ENCODE measurements at regions not wholly inside any gene's neighbourhood (a gene's known extent, or its start where the extent isn't known, plus 50 kb on each side); places are given as distances from the start of the nearest gene placed in this dataset.

- TF ChIP-seq EZH2 (IDR thresholded peaks at IDR 0.05; ENCODE audit: low read length, missing control alignments) (no peak), CTCF (conservative IDR thresholded peaks at IDR 0.05 in 1 of 2, IDR thresholded peaks at IDR 0.05 in 1 of 2; ENCODE audit: low read depth in 1 of 2, low read length in 2 of 2) (no peak)
Observed at GRCh38 chr15:95636107-95636506, 694.4 kb upstream of the NR2F2 start.

Data from fibroblast of lung (primary cell).